NCI-H1694 treated with DMSO at 0.1 percent for 48 hours (cell line): ENCODE measurements at regions not wholly inside any gene's neighbourhood (a gene's known extent, or its start where the extent isn't known, plus 50 kb on each side); places are given as distances from the start of the nearest gene placed in this dataset.
A peak's percentile ranks its signal among the peaks of the same experiment; 100 is the strongest.

Source experiments
- DNase-seq: peaks from one replicate; lab custom pipeline; 2025; lab: John Stamatoyannopoulos, UW

GRCh38 chr6:108778421-108779186 lies 69.6 kb upstream of the ARMC2 start:
- DNase-seq = no peak

GRCh38 chr6:108779536-108780275 lies 68.5 kb upstream of the ARMC2 start:
- no peak for DNase-seq

GRCh38 chr6:108780784-108781183 lies 67.4 kb upstream of the ARMC2 start:
- DNase-seq = no peak

- no peak for DNase-seq
Measured at GRCh38 chr6:108781419-108782100, 66.7 kb upstream of the ARMC2 start.

GRCh38 chr6:108782179-108783041 lies 65.8 kb upstream of the ARMC2 start:
- DNase-seq = peak; percentile 53

- no peak for DNase-seq
Measured at GRCh38 chr6:108785653-108786052, 62.6 kb upstream of the ARMC2 start.

- no peak for DNase-seq
Measured at GRCh38 chr6:108788416-108788815, 59.8 kb upstream of the ARMC2 start.

GRCh38 chr6:108789475-108789874 lies 58.7 kb upstream of the ARMC2 start:
- DNase-seq = no peak

GRCh38 chr6:108791700-108792099 lies 56.5 kb upstream of the ARMC2 start:
- no peak for DNase-seq

GRCh38 chr6:108793516-108794251 lies 54.5 kb upstream of the ARMC2 start:
- DNase-seq = no peak

- no peak for DNase-seq
Measured at GRCh38 chr6:108795122-108795521, 53.1 kb upstream of the ARMC2 start.

GRCh38 chr6:108795814-108796213 lies 52.4 kb upstream of the ARMC2 start:
- no peak for DNase-seq

- DNase-seq = no peak
Measured at GRCh38 chr6:108796875-108797274, 51.3 kb upstream of the ARMC2 start.

- no peak for DNase-seq
Measured at GRCh38 chr6:108797951-108798669, 50.1 kb upstream of the ARMC2 start.
